Mucosa of rectum (tissue), 2 donors: ENCODE measurements at regions not wholly inside any gene's neighbourhood (a gene's known extent, or its start where the extent isn't known, plus 50 kb on each side); places are given as distances from the start of the nearest gene placed in this dataset.

Experiments
- H3K27ac ChIP-seq, 2 donors: one replicate each; pipeline ENCODE4 v1.7.0; 2013; ENCODE audit warnings: inconsistent platforms in 2 of 2, low read depth in 2 of 2, low read length in 2 of 2
- H3K27me3 ChIP-seq, 2 donors: one replicate each; pipeline ENCODE4 v1.7.0; 2013; ENCODE audit warnings: low read length in 2 of 2; ENCODE audit not compliant: control insufficient read depth in 2 of 2, insufficient read depth in 2 of 2
- H3K36me3 ChIP-seq, 2 donors: one replicate each; pipeline ENCODE4 v1.7.0; 2013; ENCODE audit warnings: low read length in 2 of 2; ENCODE audit not compliant: control insufficient read depth in 2 of 2, insufficient read depth in 2 of 2
- H3K4me1 ChIP-seq, 2 donors: one replicate each; pipeline ENCODE4 v1.7.0; 2013; ENCODE audit warnings: low read length in 2 of 2, mild to moderate bottlenecking in 1 of 2; ENCODE audit not compliant: control insufficient read depth in 2 of 2, insufficient read depth in 2 of 2
- H3K4me3 ChIP-seq, 2 donors: one replicate each; pipeline ENCODE4 v1.7.0; 2013; ENCODE audit warnings: low read length in 2 of 2
- H3K9ac ChIP-seq, 2 donors: one replicate each; pipeline ENCODE4 v1.7.0; 2013; ENCODE audit warnings: low read length in 2 of 2, low read depth in 1 of 2, mild to moderate bottlenecking in 1 of 2
- H3K9me3 ChIP-seq, 2 donors: one replicate each; pipeline ENCODE4 v1.7.0; 2013; ENCODE audit warnings: low read length in 2 of 2; ENCODE audit not compliant: control insufficient read depth in 2 of 2
- donor health status: healthy.
- donor health status: Normal muscosa, but diverticular disease.

DNA sequence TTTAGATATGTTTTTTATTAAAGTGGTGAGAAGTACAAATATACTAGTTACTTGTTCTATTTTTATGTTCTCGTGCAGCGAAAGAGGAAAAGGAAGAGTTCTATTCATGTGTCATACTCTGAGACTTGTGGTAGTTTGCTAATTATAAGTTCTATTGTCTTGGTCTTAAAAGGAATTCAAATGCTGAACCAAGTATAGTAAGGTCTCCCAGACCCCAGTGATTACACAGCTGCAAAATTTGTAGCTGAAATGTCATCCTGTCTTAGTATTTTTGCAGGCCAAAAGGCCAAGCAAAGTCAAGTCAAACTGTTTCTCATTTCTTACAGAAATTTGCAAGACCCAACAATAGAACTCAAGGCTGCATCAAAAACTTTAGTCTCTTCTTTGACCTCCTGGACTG lies 268.7 kb downstream of the CHRM3 start:
- no peaks in the 10 kb centered on the region for H3K27me3 ChIP-seq
- H3K9ac ChIP-seq: no peak overlapping the region
- H3K27ac ChIP-seq: no peak overlapping the region
- no peaks in the 10 kb centered on the region for H3K9me3 ChIP-seq
- no peaks in the 10 kb centered on the region for H3K4me1 ChIP-seq
- H3K4me3 ChIP-seq: no peak overlapping the region
- H3K36me3 ChIP-seq: no peaks in the 10 kb centered on the region

DNA sequence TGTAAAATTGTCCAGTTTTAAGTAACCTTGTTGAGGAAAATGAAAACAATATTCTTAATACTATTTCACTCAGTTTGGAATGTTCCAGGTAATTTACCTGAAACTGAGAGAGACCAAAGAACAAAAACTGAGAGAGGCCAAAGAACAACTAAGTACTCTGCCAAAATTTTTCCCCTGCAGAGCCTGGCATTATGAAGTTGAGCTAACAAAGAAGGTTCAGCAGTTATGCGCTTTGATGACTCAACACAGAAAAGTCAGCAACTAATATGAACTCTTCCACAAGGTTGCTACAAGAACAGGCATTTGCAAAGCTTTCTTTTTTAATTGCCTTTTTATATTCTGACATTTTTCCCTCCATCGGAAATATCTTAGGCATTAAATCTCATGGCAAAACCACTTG lies 270.9 kb downstream of the CHRM3 start:
- Histone ChIP-seq H3K36me3 (no peaks in the 10 kb centered on the region), H3K4me1 (no peaks in the 10 kb centered on the region), H3K9me3 (no peaks in the 10 kb centered on the region), H3K27ac (no peak overlapping the region), H3K27me3 (no peaks in the 10 kb centered on the region), H3K4me3 (no peak overlapping the region), H3K9ac (no peak overlapping the region)

DNA sequence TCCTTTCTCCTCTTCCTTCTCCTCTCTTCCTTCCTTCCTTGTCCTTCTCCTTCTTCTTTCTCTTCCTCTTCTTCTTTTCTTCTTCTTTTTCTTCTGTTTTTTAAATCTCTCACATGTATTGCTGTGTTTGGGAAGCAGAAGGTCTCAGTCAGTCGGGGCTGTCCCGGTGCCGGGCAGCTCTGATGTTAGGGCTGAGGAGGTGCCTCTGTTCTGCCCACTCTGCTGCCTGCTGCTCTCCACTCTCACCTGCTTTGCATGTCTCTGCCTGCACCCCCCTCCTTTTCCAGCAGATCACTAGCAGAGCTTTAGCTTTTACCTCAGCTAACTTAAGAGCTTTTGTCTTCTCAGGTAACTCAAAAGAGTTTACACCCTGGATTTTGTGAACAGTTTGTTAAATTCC lies 276.6 kb downstream of the CHRM3 start:
- H3K27me3 ChIP-seq: no peaks in the 10 kb centered on the region
- no peaks in the 10 kb centered on the region for H3K9me3 ChIP-seq
- H3K4me3 ChIP-seq: no peak overlapping the region
- H3K27ac ChIP-seq: no peak overlapping the region
- H3K4me1 ChIP-seq: no peaks in the 10 kb centered on the region
- H3K9ac ChIP-seq: no peak overlapping the region
- H3K36me3 ChIP-seq: no peaks in the 10 kb centered on the region

DNA sequence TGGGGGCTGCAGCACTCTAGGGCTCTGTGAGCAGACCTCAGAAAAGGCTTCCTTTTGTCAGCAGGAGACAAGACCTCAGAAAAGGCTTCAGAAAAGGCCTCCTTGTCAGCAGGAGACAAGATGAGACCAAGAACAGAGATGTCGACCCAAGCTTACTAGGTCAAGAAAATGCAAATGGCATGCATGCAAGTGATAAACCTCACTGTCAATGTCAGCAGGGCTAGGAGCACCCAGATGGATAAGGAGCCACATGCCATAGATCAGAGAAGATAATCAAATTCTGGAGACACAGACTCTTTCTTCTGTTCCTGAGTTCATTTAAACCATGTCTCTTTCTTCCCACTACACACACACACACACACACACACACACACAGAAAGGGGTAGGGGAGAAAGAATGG lies 285.9 kb downstream of the CHRM3 start:
- Histone ChIP-seq H3K27me3 (no peaks in the 10 kb centered on the region), H3K36me3 (no peaks in the 10 kb centered on the region), H3K27ac (no peak overlapping the region), H3K9me3 (no peaks in the 10 kb centered on the region), H3K9ac (no peak overlapping the region), H3K4me1 (no peaks in the 10 kb centered on the region), H3K4me3 (no peak overlapping the region)

DNA sequence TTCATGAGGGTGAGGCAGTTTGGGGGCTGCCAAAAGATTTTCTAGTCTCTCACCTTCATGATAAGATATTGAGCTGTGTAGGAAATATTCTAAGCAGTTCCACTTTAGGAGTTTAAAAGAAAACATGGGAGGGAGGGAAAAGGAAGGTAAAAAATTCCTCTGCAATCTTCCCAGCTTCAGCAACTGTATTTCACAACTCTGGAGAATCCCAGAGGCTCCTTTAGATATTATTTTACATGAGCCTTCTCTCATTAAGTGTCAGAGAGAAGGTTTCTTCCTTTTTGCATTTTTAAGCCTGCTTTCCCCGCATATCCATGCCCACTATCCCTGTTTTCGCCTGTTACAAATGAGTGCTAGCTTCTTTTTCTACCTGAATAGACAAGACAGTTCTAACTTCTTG lies 289.4 kb downstream of the CHRM3 start:
- no peaks in the 10 kb centered on the region for H3K36me3 ChIP-seq
- H3K27ac ChIP-seq: no peak overlapping the region
- no peak overlapping the region for H3K9ac ChIP-seq
- no peaks in the 10 kb centered on the region for H3K9me3 ChIP-seq
- no peaks in the 10 kb centered on the region for H3K27me3 ChIP-seq
- no peaks in the 10 kb centered on the region for H3K4me1 ChIP-seq
- H3K4me3 ChIP-seq: no peak overlapping the region

DNA sequence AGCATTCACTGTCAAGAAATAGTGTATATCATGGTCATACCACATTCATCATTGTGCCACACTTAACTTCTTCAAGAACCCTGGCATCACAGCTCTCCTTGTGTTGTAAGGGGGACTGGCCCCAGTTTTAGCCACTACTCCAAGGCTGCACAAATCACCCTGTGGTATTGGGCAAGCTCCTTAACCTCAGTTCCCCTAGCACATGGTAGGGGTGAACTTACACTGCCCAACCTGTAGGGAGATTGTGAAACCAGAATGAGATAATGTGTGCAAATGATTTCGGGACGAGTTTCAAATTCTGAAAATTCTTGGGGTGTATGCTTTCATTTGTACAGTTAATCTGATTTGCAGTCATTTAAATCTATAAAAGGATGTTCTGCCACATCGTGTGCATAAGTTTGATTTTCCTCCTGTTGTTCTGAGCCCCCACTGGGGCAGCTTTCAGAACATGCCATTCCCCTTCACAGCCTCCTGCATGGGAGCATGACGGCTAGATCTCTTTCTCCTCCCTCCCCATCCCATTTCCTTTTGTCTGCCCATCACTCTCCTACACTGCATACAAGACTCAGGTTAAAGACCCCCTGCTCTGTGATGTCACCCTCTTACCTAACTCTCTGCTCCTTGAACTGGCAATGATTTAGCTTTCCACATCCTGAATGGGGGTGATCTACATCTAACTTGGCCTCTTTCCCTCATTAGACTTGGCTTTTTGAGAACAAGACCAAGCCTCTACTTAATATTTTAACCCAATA lies 290.3 kb downstream of the CHRM3 start:
- H3K4me1 ChIP-seq: no peaks in the 10 kb centered on the region
- H3K9ac ChIP-seq: no peak overlapping the region
- no peaks in the 10 kb centered on the region for H3K9me3 ChIP-seq
- H3K36me3 ChIP-seq: no peaks in the 10 kb centered on the region
- no peak overlapping the region for H3K4me3 ChIP-seq
- no peaks in the 10 kb centered on the region for H3K27me3 ChIP-seq
- no peak overlapping the region for H3K27ac ChIP-seq

DNA sequence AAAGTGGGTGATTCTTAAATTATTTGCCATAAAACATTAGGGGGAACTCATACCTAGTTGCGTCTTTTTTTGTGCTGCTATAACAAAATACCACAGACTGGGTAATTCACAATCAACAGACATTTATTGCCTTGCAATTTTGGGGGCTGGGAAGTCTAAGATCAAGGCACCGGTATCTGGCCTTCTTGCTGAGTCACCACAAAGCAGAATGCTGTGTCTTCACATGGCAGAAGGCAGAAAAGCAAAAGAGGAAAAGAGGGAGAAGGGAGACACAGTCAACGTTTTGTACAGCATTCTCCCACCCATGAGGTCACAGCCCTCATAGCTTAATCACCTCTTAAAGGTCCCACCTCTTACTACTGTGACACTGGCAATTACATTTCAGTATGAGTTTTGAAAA lies 291.0 kb downstream of the CHRM3 start:
- Histone ChIP-seq H3K4me1 (no peaks in the 10 kb centered on the region), H3K4me3 (no peak overlapping the region), H3K27ac (no peak overlapping the region), H3K27me3 (no peaks in the 10 kb centered on the region), H3K9me3 (no peaks in the 10 kb centered on the region), H3K36me3 (no peaks in the 10 kb centered on the region), H3K9ac (no peak overlapping the region)

DNA sequence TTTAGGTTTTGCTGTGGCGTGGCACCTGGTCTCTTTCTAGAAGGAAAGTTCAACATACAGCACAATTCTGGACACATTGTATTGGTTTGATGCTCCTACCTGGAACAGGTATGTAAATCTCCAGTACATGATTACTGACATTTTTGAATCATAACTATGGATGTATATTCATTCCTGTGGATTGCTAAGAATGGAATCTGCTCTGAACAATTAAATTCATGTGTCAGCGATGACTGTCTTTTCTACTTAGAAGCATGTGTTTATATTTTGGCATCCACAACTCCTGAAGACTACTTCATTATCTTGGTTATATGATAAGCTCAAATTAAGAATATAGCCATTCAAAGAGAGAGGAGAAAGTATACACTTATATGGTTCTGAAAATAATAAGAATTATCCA lies 291.8 kb downstream of the CHRM3 start:
- H3K27ac ChIP-seq: no peak overlapping the region
- no peaks in the 10 kb centered on the region for H3K36me3 ChIP-seq
- no peaks in the 10 kb centered on the region for H3K9me3 ChIP-seq
- no peak overlapping the region for H3K9ac ChIP-seq
- no peaks in the 10 kb centered on the region for H3K27me3 ChIP-seq
- H3K4me3 ChIP-seq: no peak overlapping the region
- no peaks in the 10 kb centered on the region for H3K4me1 ChIP-seq

DNA sequence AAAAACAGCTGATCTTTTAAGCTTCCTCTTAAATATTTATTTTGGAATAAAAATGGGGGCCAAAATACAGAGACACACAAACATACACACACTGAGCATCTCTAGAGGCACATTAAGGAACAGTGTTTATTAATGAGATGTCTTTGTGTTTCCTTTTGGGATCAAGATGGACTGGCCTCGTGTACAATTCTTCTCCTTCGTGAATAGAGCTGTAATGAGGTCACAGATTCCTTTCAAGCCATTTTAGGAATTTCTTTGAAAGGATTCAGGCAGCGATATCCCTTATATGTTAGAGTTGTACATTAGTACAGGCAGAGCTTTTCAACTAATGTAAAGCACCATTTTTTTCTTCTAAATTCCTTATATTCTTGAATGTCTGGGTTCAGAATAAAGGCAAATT lies 295.7 kb downstream of the CHRM3 start:
- no peaks in the 10 kb centered on the region for H3K9me3 ChIP-seq
- H3K4me1 ChIP-seq: no peaks in the 10 kb centered on the region
- no peaks in the 10 kb centered on the region for H3K36me3 ChIP-seq
- H3K27me3 ChIP-seq: no peaks in the 10 kb centered on the region
- H3K9ac ChIP-seq: no peak overlapping the region
- no peak overlapping the region for H3K27ac ChIP-seq
- no peak overlapping the region for H3K4me3 ChIP-seq

DNA sequence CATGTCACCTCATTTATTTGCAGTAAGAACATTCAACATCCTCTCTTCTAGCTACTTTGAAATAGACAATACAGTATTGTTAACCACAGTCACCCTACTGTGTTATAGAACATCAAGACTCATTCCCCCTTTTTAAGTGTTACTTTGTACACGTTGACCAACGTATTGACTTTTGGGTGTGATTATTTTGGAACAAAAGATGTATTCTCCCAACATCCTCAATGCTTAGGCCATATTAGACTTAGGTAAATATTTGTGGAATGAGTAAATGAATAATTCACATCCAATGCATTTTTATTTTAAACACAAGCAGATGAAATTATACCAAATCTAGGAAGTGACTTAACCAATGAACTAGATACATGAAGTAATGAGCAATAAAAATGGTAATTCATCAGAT lies 296.6 kb downstream of the CHRM3 start:
- no peaks in the 10 kb centered on the region for H3K36me3 ChIP-seq
- no peak overlapping the region for H3K27ac ChIP-seq
- no peak overlapping the region for H3K4me3 ChIP-seq
- no peak overlapping the region for H3K9ac ChIP-seq
- no peaks in the 10 kb centered on the region for H3K9me3 ChIP-seq
- H3K27me3 ChIP-seq: no peaks in the 10 kb centered on the region
- no peaks in the 10 kb centered on the region for H3K4me1 ChIP-seq

DNA sequence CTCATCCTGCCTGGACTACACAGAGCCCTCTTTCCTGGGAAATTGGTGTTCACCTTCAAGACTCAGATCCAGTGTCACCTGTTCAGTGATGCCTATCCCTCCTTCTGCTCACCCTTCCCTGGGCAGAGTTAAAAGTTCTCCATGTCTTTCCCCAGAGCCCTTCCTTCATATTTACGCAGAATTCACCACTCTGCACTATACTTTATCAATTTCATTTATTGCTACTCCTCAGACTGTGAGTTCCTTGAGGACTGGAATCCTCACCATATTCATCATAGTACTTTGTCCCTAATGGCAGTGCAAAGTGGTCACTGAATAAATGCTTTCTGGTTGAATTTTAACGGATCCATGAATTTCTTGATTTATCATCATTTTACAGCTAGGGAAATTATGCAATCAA lies 300.0 kb downstream of the CHRM3 start:
- no peak overlapping the region for H3K27ac ChIP-seq

More for the DNA sequence above, 300.0 kb downstream of the CHRM3 start:
- no peak overlapping the region for H3K4me3 ChIP-seq
- H3K36me3 ChIP-seq: no peaks in the 10 kb centered on the region
- H3K9me3 ChIP-seq: no peaks in the 10 kb centered on the region
- H3K27me3 ChIP-seq: no peaks in the 10 kb centered on the region
- no peaks in the 10 kb centered on the region for H3K4me1 ChIP-seq
- no peak overlapping the region for H3K9ac ChIP-seq
